ENCODE measurements at regions not wholly inside any gene's neighbourhood (a gene's known extent, or its start where the extent isn't known, plus 50 kb on each side); places are given as distances from the start of the nearest gene placed in this dataset.

DNA sequence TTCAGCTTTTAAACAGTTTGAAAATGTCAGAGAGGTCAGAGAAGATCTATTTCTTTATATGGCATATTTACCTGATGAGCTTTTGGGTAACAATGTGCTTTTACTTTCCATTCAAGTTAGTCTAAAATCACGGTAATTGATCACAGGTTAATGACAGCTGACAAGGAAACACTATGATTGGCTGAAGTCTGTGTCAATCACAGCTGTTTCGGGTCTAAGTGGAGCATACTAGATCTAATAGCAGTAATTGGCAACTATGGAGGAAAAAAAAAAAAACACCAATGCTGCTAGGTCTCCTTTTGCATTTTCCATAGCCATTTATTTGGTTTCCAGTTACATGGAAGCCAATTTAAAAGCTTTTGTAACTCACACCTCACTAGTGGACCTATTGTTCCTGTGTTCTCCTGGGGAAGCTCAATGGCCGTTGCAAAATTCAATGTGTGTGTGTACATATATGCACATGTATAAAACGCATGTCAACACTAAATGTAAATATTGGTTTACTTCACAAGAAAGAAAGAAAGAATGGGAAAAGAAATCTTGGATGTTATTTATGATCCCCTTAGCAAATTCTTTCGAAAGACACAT lies 568.3 kb upstream of the ZFHX3 start:
- TF ChIP-seq, protein P1, sequence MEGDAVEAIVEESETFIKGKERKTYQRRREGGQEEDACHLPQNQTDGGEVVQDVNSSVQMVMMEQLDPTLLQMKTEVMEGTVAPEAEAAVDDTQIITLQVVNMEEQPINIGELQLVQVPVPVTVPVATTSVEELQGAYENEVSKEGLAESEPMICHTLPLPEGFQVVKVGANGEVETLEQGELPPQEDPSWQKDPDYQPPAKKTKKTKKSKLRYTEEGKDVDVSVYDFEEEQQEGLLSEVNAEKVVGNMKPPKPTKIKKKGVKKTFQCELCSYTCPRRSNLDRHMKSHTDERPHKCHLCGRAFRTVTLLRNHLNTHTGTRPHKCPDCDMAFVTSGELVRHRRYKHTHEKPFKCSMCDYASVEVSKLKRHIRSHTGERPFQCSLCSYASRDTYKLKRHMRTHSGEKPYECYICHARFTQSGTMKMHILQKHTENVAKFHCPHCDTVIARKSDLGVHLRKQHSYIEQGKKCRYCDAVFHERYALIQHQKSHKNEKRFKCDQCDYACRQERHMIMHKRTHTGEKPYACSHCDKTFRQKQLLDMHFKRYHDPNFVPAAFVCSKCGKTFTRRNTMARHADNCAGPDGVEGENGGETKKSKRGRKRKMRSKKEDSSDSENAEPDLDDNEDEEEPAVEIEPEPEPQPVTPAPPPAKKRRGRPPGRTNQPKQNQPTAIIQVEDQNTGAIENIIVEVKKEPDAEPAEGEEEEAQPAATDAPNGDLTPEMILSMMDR (IDR thresholded peaks at IDR 0.05): no peak
- no peak for TF ChIP-seq POLR2A (IDR thresholded peaks at IDR 0.05)

All from right lobe of liver (tissue), 4 donors.